ENCODE measurements at regions not wholly inside any gene's neighbourhood (a gene's known extent, or its start where the extent isn't known, plus 50 kb on each side); places are given as distances from the start of the nearest gene placed in this dataset.

GRCh38 chr18:34592961-34593382 is 117.1 kb upstream of the DTNA start:
- TF ChIP-seq POLR2AphosphoS5 (IDR thresholded peaks at IDR 0.05; ENCODE audit: low read depth, low read length), result no peak
- TF ChIP-seq REST (IDR thresholded peaks at IDR 0.05; ENCODE audit: insufficient read depth in 1 of 2, low read depth in 2 of 2, low read length in 2 of 2), result no peak

All from PFSK-1 (cell line).